Sciatic nerve (tissue), 2 donors: ENCODE measurements at regions not wholly inside any gene's neighbourhood (a gene's known extent, or its start where the extent isn't known, plus 50 kb on each side); places are given as distances from the start of the nearest gene placed in this dataset.

Experiments used
- ATAC-seq: fragments of 200-7000 bp; cut with Tn5 transposase; one replicate; pipeline ENCODE4 v1.9.1; 2020; ENCODE audit warnings: mild to moderate bottlenecking, moderate library complexity
- DNase-seq: peaks from one replicate; pipeline ENCODE4 v3.0.0-alpha.2; 2020; ENCODE audit warnings: low spot score
- intact Hi-C: fragments of 100-400 bp; cut with DNase I; formaldehyde crosslinking; loops from one replicate; pipeline ENCODE4 v1.14.2; 2022
- donor health status: DM: no; HTN: no; CAD: no.
- donor health status: DM: no; HTN: no; CAD: no.

DNA sequence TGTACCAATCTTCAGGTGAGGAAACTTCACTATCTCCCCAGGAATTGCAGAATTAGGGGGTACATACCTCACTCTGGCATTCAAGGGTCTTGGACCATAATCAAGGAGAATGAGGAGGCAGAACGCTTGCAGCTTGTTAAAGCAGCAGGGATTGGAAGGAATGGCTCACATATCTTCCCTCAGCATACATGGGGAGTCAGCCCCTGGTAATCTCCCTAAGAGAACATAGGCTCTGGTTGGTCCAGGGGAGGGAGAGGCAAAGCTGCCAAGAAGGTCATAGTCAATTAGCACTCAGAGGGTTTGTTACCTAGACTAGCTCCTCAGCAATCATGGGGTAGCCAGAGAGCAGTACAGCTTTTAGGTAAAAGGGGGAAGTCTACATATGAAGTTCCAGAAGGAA, 256.8 kb downstream of the INSC start:
- intact Hi-C loops: no loop called here
- DNase-seq (no peak), ATAC-seq (no peak)

DNA sequence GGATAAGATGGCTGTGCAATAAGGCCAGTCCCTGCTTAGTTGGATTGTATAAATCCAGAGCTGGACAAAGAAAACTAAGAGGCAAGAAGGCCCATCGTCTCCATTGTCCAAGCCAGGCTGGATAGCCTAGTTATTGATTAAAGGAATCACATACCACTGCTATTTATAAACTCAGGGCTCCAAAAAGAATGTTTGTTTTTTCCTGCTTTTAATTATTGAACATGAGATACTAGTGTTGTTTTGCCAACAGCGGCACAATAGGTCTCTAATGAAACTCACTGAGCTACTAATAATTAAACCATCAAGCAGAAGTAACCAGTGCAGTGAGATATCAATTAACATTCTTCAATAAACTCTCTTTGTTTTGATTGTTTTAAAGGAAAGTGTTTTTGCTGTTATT, 259.7 kb downstream of the INSC start:
- intact Hi-C loops: no loop called here
- DNase-seq: no peak
- ATAC-seq: no peak

GRCh38 chr11:15378941-15379340, 264.2 kb downstream of the INSC start:
- ATAC-seq: no peak
- intact Hi-C loops: no loop called here
- no peak for DNase-seq

DNA sequence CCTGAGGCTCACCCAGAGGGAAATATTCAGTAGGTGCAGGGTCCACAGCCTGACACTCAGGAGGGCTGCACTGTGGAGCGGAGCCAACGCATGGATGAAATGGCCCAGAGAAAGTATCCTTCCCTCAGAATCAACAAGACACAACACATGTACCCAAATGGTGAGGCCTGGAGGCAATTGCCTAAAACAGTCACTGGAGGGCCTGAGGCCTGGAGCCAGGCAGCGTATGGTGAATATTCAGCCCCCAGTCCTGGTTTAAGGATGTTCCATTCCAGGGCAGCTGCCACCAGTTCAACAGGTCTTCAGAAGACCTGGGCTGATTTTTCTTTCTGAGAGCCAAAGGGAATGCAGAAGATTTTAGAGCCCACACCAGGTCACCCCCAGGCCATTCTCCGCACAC, 264.8 kb downstream of the INSC start:
- DNase-seq: no peak
- intact Hi-C loops: no loop called here
- ATAC-seq: no peak

DNA sequence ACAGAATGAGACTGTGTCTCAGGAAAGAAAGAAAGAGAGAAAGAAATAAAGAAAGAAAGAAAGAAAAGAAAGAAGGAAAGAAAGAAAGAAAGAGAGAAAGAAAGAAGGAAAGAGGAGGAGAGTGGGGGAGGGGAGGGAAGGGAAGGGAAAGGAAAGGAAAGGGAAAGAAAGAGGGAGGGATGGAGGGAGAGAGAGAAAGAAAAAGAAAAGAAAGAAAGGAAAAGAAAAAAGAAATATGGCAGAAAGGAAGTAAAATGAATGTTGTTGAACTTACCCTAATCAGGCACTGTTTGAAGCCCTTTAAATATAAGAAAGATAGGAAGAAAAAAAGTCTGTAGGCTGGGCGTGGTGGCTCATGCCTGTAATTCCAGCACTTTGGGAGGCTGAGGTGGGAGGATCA, 276.1 kb downstream of the INSC start:
- intact Hi-C loops: no loop called here
- ATAC-seq (no peak), DNase-seq (no peak)

DNA sequence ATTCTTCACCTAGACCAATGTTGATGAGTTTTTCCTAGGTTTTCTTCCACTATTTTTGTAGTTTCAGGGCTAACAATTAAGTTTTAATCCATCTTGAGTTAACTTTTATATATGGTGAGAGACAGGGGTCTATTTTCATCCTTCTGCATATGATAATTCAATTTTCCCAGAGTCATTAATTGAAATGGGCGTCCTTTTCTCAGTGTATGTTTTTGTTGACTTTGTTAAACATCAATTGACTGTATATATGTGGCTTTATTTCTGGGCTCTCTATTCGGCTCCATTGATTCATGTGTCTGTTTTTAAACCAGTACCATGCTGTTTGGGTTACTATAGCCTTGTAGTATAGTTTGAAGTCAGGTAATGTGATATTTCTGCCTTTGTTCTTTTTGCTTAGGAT, 282.1 kb downstream of the INSC start:
- no peak for DNase-seq
- intact Hi-C loops: no loop called here
- ATAC-seq: no peak

- intact Hi-C loops: no loop called here
- DNase-seq (no peak), ATAC-seq (no peak)
Measured at GRCh38 chr11:15406851-15407351, 292.2 kb downstream of the INSC start.

DNA sequence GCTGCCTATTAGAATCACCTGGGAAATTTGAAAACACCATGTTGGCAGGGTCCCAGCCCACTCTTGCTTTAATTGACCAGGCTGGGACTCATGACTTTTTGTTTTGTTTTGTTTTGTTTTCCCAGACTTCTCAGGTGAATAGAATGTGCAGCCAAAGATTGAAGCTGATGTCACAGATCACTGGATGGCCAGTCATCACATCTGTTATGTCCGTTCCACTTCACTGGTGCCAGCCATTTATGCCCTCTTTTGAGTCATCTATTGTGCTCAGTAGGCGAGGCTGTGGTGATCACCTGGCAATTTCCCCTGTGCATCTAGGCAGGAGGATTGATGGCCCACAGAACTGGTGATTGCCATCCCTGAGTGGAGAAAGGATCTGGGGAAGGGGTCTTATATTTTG, 297.3 kb downstream of the INSC start:
- DNase-seq: no peak
- intact Hi-C loops: no loop called here
- no peak for ATAC-seq

DNA sequence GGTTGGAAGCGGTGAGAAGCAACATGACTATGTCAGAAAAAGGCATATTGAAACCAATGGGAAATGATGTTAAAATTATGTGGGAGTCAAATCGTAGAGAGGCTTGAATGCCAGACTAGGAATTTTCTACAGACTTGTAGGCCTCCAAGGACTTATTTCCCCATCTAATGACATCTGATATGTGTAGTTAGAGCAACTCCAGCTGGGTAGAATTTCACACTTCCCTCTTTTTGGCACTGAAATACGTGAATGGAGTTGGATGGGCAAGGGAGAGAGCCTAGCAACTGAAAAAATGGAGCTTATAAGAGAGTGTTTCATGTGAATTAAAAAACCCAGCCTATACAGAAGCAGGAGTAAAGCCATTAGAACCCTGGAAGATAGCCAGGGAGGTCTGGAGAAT, 304.2 kb downstream of the INSC start:
- ATAC-seq (no peak), DNase-seq (no peak)
- intact Hi-C loops: no loop called here

DNA sequence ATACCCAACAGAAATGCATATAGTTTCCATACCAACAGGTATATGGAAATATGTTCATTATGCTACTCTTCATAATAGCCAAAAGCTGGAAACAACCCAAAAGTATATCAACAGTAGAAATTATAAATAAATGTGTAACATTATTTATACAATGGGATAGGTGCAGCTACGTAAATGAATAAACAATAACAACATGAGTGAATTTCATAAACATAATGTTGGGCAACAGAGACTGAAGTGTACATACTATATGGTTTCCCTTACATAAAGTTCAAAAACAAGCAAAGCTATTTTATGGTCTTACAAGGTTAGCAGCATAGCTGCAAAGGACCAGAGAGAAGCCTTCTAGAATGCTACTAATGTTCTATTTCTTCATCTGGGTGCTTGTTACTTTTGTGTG, 305.0 kb downstream of the INSC start:
- intact Hi-C loops: no loop called here
- DNase-seq (no peak), ATAC-seq (no peak)

DNA sequence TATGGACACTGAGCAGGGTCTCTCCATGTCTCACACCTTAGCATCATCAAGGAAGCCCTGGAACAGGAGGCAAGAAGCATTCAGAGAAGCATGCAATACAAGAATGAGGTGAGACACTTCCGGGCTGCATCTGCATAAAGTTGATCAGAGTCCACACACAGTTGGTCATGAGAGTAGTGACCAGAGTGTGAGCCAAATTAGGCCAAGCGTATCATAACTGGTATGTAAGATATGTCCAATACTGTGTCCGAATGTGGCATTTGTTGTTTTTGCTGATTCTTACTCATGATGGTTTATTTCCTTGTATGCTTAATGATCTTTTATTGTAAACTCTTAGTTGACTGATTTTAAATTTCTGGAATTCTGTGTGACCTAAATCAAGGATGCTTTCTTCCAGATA, 315.7 kb downstream of the INSC start:
- no peak for DNase-seq
- ATAC-seq: no peak
- intact Hi-C loops: no loop called here

DNA sequence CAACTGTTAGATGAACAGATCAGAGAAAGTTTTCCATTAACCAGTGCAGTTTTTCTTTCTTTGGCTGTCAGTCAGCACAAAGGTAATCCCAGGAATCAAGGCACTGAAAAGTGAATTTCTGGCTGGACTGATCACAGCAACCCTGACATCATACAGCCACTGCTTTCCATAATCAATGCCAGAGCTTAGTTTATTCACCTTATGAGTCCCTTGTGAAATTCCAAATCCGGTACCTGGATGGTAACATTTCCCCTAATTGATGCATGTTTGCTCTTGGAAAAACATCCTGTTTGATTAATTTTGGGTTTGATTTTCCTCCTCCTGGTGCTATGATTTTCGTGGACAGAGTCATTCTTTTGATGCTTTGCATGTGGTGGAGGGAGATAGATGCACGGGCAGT, 319.8 kb downstream of the INSC start:
- intact Hi-C loops: no loop called here
- no peak for ATAC-seq
- no peak for DNase-seq

DNA sequence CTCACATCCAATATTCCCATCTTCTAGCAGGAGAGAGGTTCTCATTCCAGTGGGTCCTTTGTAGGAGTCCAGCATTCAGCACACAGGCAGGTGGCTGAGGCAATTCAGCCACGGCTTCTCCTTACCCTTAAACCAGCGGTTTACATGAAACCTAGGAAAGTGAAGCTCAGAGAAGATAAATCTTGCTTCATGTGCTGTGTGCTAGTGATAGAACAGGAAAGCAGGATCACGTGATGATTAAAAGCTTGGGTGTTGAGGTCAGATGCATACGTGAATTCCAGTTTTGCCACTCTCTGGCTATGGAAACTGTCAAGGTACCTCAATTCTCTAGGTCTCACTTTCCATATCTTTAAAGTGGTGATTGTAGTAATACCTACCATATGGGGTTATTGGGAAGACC, 331.6 kb downstream of the INSC start:
- DNase-seq: no peak
- ATAC-seq: no peak
- intact Hi-C loops: no loop called here

GRCh38 chr11:15446929-15447328, 332.2 kb downstream of the INSC start:
- intact Hi-C loops: no loop called here
- DNase-seq: no peak
- ATAC-seq: no peak

- DNase-seq (no peak), ATAC-seq (no peak)
- intact Hi-C loops: no loop called here
Measured at GRCh38 chr11:15451713-15452112, 337.0 kb downstream of the INSC start.

- DNase-seq: no peak
- intact Hi-C loops: no loop called here
- no peak for ATAC-seq
Measured at GRCh38 chr11:15453211-15453765, 338.6 kb downstream of the INSC start.

DNA sequence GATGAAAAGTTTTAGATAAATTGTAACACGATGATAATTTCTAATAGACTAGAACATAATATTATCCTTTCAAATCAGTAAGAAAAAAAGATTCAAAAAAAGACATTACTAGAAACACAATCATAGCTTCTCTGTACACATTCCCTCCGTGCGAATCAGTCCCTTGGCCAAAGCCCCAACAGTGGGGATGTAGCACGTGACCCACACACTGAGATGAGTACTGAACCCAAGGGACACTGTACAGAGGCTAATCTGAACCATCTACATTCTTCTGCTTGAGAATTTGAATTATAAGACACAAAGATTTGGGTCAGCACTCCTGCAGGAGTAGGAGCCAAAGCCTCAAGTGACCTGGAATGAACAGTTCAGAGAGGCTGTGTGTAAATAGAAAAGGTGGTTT, 353.7 kb downstream of the INSC start:
- no peak for DNase-seq
- intact Hi-C loops: no loop called here
- no peak for ATAC-seq

GRCh38 chr11:15471048-15471894, 356.5 kb downstream of the INSC start:
- ATAC-seq: no peak
- intact Hi-C loops: no loop called here
- DNase-seq: no peak

- DNase-seq (no peak), ATAC-seq (no peak)
- intact Hi-C loops: no loop called here
Measured at GRCh38 chr11:15471895-15472799, 357.4 kb downstream of the INSC start.
